ENCODE measurements at regions not wholly inside any gene's neighbourhood (a gene's known extent, or its start where the extent isn't known, plus 50 kb on each side); places are given as distances from the start of the nearest gene placed in this dataset.

DNA sequence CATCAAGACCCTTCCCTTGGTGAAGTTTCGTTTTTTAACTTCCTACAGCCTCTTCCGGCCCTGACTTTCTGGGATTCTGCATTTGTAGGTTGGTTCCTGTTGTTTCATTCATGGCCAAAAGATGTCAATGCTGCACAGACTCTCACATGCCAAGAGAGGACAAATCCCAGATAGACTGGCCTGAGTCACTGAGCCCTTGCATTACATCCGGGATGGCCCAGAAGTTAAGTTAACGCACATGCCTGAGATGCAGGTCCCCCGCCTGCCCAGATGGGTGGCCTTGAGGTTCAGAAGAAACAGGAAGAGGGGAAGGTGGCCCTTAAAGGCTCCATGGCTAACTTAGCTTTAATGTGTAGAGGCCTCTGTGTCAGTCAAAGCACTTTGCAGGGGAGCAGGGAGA, 51.6 kb upstream of the SRGAP3 start:
- DNase-seq: no peak

- no peak for DNase-seq
These were observed 52.4 kb upstream of the SRGAP3 start for GRCh38 chr3:9301798-9302197.

- peak; percentile 80 to 90 (median 86) for DNase-seq
These were observed 53.2 kb upstream of the SRGAP3 start for GRCh38 chr3:9302425-9303181.

- no peak for DNase-seq
These were observed 54.4 kb upstream of the THUMPD3 start for GRCh38 chr3:9308298-9308990.

GRCh38 chr3:9310043-9310442, 52.8 kb upstream of the THUMPD3 start:
- DNase-seq: no peak

DNA sequence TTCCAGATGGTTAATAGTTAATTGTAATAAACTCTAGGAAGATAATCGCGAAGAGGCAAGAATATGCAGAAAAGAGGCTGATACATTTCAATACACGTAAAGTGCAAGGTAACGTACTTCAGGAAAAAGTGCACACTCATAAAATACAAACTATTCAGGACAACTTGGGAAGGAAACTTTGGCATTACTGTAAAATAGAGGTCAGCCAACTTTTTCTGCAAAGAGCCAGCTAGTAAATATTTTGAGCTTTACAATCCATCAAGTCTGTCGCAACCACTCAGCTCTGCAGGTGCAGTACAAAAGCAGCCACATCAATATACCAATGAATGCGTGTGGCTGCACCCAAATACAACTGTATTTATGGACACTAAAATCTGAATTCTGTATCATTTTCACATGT, 51.6 kb upstream of the THUMPD3 start:
- no peak for DNase-seq

Measured in suppressor macrophage (primary cell).